ENCODE measurements at regions not wholly inside any gene's neighbourhood (a gene's known extent, or its start where the extent isn't known, plus 50 kb on each side); places are given as distances from the start of the nearest gene placed in this dataset.
"Not testable (repeated sequence)": the region's sequence is repeated elsewhere in the genome, so short reads cannot be mapped to it uniquely, and the experiment has no call there.

DNA sequence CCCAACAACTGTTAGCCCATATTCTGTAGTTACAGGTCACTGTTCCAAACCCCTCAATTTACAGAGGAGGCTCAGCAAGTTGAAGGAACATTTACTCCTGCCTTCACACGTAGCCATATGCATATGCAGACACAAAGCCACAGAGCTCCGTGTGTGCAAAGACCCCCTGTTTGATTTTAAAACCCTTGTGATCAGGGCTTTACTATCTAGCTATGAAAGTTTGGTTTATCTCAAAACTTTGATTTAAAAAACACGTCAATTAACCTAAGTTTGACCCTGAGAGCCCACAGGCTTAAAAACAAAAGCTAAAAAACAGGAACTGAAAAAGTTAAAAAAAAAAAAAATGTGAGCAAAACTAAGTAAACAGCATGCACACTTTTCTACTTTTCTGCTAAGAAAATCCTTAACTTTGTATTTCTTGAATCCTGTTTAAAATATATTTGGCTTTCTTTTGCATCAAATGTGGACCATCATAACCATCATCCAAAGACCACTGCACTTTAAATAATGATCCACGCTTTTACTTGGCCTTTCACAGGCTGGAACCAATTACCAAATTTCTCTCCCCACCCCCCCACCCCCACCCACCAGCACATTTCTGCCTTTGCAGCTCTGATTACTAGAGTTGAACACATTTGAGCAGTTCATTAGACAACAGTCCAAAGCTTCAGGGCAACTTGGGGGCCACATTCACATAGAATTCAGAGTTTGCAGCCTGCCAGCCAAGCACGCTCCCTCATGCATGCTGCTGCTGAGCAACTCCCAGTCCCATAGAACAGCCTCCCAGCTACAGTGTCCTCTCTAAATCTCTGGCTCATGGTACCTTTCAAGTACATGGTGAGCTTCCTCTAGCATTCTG, 128.8 kb upstream of the MAP3K1 start:
- DNase-seq (ENCODE audit: low read depth in 2 of 2): no peak

DNA sequence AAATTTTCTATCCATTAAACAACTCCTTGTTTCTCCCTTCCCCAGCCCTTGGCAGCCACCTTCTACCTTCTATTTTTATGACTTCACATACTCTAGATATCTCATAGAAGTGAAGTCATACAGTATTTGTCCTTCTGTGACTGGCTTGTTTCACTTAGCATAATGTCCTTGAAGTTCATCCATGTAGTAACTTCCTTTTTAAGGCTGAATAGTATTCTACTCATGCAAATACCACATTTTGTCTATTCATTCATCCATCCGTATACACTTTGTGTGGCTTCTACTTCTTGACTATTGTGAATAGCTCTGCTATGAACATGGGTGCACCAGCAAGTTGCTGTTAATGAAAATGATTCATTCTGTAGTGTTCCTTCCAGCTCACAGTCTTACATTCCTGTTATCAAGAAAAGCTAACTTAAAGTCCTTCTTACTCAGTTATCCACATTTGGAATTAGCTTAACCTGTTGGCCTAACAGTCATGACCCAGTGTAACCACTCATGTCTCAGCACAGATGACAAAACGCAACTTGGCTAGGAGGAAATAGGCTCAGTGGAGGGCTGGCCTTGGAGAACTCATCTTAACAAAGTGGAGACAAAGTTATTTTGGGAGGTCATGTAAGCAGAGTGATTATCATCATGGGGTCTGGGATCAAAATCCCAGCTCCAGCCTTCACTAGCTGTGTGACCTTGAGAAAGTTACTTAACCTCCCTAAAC, 129.7 kb upstream of the MAP3K1 start:
- DNase-seq (ENCODE audit: low read depth in 2 of 2): no peak

DNA sequence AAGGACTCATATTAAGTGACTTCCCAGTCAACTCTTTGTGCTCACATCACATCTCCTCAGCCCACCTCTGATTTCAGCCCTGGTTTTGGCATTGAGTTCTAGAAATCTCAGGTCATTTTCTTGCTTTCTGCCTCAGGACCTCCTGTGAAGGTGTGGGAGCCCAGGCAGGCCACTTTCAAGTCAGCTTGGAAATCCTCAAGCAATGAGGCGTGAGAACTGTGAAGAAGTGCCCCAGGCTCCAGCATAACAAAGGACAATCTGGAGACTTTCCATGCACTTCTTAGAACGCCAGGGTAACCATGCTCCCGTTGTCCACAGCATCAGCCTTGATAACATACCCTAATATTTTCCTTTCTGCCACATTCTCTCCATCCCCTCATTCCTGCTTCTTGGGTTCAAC, 131.2 kb upstream of the MAP3K1 start:
- no peak for DNase-seq (ENCODE audit: low read depth in 2 of 2)

DNA sequence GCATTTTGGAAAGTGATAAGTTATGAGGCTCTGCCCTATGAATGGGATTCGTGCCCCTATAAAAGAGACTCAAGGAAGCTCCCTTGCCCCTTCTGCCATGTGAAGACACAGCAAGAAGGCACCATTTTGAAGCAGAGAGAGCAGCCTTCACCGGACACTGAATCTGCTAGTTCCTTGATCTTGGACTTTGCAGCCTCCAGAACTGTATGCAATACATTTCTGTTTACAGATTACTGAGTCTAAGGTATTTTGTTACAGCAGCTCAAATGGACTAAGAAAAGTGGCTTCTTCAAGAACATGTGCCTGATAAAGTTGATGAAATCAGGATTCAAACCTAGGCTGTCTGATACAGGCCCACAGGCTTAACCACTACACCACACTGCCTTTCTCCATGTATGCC, 131.6 kb upstream of the MAP3K1 start:
- no peak for DNase-seq (ENCODE audit: low read depth in 2 of 2)

DNA sequence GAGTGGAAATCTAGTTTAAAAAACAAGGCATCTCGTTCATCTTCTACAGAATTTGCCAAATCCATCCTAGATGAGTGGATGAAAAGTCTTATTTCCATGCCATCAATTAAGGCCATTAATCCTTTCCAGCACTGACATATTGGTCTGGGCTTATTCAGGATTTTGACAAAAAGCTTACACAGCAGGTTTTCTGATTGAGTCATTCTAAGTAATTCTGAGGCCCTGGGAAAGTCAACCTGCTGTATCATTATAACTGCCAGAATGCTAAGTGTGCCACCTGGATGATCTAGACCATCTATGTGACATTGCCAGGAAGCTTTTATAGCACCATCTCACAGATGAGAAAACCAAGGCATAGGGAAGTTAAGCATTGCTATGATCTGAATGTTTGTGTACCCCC, 132.1 kb upstream of the MAP3K1 start:
- no peak for DNase-seq (ENCODE audit: low read depth in 2 of 2)

DNA sequence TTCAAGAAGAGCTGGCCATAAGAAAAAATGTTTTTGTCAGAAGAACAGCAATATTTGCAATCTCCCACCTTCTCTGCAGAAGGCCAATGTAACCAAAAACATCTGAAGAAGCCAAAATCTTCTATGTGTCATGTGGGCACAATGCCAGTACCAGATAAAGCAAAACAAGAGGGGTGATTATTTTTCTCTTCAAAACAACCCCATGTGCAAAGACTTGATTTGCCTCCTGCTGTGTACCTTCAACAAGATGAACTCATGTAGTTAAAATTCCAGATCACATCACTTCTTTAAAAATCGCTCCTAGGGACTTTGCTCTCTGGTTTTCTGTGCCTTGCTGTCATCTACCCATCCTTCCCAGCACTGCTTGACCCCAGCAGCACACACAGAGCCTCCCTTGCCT, 134.0 kb upstream of the MAP3K1 start:
- no peak for DNase-seq (ENCODE audit: low read depth in 2 of 2)

DNA sequence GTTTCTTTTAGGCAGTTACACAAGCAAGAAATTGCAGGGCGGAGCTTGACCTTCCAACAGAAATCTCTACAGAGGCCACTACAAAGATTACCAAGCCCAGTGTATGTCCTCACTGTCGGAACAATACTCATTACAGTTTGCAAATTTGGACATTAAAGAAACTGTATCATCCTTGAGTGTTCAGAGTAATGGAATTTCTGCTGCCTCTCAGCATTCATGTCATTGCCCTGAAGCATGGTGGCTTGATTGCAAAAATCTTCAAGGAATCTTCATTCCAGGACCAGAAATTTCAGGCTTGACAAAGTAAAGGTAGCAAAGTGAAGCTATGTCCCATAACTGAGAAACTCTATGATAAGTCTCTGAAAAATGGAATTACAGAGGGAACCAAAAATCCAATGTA, 134.6 kb upstream of the MAP3K1 start:
- DNase-seq (ENCODE audit: low read depth in 2 of 2): no peak

DNA sequence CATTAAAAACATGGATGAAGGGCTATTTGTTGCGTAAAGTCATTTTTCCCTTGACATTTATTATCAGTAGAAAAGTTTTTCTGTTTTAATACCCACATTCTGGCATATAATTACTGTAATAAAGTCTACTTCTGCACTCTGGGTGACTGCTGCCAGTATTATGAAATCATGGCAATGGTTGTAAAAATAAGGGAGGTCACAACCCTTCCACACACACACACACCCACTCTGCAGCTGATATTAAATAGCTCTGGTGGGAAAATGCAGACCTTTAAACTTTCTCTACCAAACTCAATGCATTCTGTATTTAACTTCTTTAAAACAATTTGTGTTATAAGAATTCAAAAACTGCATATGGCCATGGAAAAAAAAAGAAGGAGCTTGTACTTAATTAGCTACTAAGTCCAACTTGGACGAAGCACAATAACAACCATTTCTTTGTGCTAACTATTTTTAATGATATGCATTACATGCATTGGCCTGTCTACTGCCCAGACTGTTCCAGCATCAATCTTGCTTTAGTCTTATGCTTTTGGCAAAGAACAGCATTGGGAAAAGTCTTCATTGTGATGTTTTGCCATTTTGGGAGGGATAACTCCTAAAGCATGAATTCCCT, 137.6 kb upstream of the MAP3K1 start:
- DNase-seq (ENCODE audit: low read depth in 2 of 2): no peak

DNA sequence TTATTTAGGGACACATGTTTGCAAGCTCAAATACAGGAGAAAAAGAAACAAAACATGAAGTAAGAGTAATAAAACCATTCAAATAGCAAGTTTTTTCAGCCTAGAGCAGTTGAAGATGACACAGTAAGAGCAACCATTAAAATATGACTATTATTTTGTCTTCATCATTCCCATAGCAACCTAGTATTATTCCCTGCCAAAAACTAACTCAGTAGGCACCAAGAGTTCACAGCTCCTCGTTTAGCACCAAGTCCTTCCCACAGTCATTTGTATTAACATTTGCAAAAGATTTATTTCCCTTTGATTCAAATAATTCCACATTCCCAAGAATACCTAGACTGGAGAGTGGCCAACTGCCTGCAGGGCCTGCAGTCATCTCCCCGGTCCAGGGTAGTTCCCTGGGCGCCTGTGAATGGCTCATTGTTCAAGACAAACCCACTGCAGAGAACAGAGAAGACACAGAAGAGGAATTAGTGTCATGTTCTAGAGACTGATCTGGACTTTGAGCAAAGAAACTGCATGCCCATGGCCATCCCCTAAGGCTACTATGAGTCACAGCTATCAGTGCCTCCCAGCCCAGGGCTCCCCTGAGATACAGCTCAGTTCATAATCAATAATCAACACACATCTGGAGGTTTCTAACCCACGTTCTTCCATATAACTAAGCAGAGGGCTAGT, 139.1 kb upstream of the MAP3K1 start:
- no peak for DNase-seq (ENCODE audit: low read depth in 2 of 2)

DNA sequence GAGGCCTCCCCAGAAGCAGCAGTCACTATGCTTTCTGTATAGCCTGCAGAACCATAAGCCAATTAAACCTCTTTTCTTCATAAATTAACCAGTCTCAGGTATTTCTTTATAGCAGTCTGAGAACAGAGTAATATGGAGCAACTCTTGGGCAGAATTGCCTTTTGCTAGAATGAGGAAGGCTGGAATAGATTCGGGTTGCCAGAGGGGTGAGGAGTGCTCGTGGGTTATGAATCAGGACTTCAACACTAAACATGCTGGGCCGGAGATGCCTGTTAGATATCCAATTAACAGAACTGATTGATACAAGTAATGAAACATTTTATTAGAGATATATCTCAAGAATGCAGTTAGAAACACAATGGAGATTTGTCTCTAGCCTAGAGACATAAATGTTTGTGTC, 140.9 kb upstream of the MAP3K1 start:
- no peak for DNase-seq (ENCODE audit: low read depth in 2 of 2)

DNA sequence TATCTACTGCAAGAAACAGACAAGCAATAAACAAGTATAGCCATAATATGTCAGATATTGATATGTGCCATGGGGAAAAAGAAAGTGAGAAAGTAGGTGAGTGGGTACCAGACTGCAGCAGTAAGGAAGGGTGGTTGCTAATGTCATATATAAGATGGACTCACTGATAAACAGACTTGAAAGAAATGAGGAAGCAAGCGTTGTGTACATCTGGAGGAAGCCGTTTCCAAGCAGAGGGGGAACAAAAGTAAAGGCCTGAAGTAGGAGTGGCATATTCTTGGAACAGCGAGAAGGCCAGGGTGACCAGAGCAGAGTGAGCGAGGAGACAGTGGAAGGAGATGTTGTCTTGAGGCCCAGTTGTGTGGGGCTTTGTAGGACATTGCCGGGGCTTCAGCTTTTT, 142.2 kb upstream of the MAP3K1 start:
- DNase-seq (ENCODE audit: low read depth in 2 of 2): no peak

DNA sequence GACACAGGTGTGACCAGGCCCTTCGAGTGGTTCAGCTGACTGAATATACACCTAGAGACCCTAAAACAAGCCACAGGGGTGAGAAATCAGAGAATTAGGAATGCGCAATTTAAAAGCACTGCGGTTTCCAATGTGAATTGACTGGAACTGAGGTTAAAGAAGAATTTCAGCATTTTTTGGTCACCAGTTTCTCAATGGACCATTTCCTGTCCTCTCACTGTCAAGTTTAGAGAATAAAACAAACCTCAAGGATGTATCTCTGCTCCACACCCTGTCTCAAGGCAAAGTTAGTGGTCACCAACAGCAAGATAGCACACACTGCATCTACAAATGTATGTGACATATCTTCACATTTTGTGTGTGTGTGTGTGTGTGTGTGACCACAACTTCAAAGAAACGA, 143.8 kb upstream of the MAP3K1 start:
- no peak for DNase-seq (ENCODE audit: low read depth in 2 of 2)

DNA sequence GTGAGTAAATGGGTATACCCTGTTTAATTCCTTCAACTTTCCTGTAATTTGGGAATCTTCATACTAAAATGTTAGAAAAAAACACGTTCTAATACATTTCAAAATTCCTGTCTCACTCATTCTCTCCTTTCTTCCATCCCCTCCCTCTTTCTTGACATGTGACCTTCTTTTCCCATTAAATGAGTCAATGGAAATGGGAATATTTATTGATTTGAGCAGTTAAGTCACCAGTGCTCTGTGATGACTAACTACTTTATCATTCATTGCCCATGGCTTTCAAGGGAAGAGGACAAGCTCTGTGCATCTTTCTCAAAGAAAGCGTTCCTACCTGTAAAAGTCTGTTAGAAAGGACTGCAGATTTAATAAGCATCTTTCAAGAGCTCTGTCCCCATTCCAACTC, 144.4 kb upstream of the MAP3K1 start:
- no peak for DNase-seq (ENCODE audit: low read depth in 2 of 2)

DNA sequence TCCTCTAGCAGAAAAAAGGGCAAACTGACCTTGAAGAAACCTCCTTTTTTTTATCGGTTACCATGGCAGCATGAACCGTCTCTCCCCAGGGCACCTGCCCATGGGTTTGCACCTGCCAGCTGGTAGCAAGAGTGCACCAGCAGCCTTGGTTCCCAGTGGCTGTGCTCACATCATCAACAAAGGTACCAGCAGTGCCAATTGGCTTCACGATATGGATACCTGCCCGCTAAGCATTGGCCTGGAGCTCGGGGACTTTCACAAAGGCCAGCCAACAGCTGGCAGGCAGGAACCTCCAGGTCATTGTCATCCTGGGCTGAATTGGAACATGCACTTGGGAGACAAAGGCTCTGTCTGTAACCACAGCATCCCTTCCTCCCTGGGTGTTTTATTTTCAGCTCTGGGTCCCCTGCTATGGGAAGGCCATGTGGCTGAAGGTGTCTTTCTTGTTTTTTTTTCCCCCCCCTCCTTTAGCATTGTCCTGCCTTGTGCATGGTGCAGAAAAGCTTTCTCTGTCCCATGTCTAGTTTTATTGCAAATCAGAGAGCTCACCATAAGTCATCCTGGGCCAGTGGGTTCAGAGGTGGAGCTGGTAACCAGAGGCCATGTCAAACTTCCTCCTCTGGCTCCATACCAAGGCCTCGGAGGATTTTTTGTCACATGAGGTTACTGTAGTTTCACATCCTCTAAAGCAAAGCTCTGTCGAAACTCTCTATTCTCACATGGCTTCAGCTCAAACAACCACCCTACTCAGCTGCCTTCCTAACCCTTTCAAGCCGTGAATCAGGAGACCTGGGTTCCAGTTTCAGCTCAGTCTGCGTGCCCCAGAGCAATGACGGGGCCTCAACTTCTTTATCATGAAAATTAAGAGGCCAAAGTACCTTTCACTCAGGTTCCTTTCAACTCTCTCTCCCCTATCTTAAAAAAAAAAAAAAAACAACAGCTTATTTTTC, 145.5 kb upstream of the MAP3K1 start:
- no peak for DNase-seq (ENCODE audit: low read depth in 2 of 2)

DNA sequence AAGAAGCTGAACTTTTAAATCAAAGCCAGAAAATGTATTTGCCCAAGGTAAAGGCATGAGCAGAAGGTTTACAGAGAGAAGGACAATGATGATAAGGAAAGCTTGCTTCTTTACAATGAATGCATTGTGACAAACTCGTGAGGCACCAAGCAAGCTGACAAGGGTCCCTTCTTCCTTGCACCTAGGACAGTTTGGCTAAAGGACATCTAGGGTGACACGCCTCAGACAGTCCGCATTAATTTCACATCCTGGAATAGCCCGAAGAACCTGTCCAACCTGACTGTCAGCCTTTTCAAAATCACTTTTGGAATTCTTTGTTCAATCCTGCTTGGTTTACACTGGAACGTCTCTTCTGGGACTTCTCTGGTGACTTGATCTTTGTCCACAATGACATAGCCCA, 146.4 kb upstream of the MAP3K1 start:
- DNase-seq (ENCODE audit: low read depth in 2 of 2): no peak

DNA sequence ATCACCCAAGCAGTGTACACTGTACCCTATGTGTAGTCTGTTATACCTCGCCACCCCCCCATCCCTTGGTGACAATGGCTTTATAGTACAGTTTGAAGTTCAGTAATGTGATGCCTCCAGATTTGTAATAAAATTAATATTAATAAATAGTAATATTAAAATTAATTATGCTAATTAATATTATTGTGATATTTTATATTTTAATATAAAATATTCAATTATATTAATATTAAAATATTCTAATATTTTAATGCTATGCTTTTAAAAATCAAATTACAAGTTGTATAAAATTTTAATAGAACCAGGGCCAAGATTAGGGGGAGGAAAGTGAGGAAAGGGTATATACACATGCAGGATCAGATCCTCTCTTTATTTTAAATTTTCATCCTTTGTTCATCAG, 147.7 kb upstream of the MAP3K1 start:
- DNase-seq (ENCODE audit: low read depth in 2 of 2): no peak

DNA sequence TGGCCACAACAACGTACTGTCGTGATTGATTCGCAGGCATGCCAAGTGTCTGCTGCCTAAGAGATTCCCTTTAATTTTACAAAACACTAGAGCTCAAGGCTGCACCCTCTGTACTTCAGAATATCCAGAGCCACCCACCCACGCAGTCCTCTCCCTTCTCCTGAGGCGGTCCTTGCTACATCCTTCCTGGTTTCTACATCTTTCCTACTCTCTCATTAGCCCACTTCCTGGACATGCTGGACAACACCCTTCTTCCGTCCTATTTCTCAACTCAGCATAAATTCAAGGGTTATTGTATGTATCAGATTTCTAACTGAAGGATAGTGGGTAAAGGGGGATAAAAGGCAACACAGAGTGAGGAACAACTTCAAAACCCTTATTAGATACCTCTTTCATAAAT, 148.4 kb upstream of the MAP3K1 start:
- no peak for DNase-seq (ENCODE audit: low read depth in 2 of 2)

DNA sequence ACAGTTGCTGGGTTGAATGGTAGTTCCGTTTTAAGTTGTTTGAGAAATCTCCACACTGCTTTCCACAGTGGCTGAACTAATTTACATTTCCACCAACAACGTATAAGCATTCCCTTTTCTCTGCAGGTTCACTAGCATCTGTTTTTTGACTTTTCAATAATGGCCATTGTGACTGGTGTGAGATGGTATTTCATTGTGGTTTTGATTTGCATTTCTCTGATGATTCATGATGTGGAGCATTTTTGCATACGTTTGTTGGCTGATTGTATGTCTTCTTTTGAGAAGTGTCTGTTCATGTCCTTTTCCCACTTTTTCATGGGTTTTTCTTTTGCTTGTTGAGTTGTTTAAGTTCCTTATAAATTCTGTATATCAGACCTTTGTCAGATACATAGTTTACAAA, 150.2 kb upstream of the MAP3K1 start:
- DNase-seq (ENCODE audit: low read depth in 2 of 2): not testable (repeated sequence)

DNA sequence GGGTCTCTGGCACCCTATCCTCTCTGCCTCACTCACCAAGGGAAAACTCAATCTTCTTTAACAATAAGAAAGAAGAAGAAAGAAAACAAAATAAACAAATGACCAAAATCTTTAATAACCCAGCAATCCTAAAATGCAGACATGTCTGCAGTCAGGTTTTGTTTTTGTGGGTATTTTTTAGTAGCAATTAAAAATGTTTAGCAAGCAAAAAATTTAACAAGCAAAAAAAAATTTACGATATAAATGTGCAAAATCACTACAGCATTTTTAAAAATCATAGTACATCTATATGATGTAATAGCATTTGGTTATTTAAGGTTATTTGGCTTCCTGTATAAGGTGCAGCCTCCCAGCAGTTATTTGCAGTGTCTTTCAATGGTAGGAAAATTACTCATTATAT, 151.3 kb upstream of the MAP3K1 start:
- no peak for DNase-seq (ENCODE audit: low read depth in 2 of 2)

DNA sequence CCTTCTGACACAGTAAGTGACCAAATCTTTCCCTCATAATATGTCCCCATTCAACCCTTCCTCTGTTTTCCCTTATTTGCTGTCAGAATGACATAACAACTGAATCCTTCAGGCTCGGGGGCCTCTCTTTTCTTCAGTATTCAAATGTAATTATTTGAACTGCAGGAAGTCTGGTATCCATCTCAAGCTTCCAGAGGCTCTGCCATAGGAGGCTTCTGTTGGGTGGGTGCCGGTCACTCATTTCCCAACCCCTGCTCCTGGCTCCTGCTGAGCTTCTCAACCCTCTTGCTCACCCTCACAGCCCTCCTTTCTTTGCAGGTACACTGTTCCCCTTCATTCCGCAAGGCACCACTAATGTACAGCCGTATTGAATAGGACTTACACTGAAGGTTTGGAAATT, 151.8 kb upstream of the MAP3K1 start:
- DNase-seq (ENCODE audit: low read depth in 2 of 2): no peak

DNA sequence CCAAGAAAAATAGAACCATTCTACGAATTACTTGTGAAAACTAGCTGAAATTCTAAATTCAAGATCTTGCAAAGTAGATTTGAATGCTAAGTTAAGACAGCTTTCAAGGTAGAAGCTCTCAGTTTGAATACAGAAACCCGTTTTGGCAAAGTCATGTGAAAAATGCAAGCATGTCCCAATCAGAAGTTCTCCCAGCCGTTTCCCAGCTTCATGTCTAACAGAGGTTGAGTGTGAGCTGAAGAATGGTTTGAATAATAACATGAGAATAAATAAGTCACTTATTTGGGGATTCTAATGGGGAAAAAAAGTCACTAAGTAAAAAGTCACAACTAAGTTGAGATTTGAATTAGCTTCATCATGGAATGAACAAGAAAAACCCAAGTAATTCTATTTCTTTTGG, 152.5 kb upstream of the MAP3K1 start:
- no peak for DNase-seq (ENCODE audit: low read depth in 2 of 2)

All from stimulated activated CD8-positive, alpha-beta memory T cell treated with anti-CD3 and anti-CD28 coated beads, Interleukin-2, amount 100 ng/mL, for 1 hour (primary cell).